ENCODE measurements at regions not wholly inside any gene's neighbourhood (a gene's known extent, or its start where the extent isn't known, plus 50 kb on each side); places are given as distances from the start of the nearest gene placed in this dataset.
"Not testable (repeated sequence)": the region's sequence is repeated elsewhere in the genome, so short reads cannot be mapped to it uniquely, and the experiment has no call there.

GRCh38 chr2:11997142-11997541, 250.7 kb downstream of the LPIN1 start:
- no peak for FAIRE-seq

GRCh38 chr2:11998218-11998617, 251.8 kb downstream of the LPIN1 start:
- no peak for FAIRE-seq

DNA sequence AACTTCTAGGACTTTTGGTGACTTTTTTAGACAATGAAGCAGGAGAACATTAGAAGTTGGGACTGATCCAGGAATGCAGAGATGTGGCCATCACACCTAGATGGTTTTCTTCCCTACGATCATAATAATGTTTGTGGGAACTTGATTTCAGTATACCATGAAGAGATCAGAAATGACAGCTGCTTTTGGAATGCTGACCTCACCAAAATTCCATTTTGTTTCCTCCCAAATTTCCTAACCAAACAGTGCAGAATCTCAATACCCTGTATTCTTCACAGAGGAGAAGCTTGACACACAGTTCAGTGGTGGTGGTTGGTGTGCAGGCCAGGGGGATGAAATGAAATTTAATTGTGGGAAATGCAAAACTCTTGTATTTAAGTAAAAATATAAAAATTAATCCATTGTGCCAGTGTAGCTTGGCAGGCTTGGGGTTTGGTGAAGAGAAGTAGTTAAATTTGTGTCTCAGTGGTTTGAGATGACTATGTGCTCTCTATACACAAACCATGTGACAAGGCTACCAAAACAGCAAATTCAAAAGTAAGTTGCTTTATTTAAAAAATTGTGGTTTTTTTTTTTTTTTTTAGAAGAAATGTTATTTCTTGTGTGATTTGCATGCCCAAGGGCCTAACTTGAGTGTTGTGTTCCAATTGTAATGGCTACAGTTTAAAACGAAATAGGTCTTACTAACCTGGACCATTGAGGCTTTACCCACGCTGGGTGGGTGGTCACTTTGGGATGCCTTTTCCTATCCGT, 252.4 kb downstream of the LPIN1 start:
- no peak for FAIRE-seq

GRCh38 chr2:12001621-12002020, 255.2 kb downstream of the LPIN1 start:
- no peak for FAIRE-seq

- FAIRE-seq = no peak
Measured at GRCh38 chr2:12002215-12002614, 255.8 kb downstream of the LPIN1 start.

DNA sequence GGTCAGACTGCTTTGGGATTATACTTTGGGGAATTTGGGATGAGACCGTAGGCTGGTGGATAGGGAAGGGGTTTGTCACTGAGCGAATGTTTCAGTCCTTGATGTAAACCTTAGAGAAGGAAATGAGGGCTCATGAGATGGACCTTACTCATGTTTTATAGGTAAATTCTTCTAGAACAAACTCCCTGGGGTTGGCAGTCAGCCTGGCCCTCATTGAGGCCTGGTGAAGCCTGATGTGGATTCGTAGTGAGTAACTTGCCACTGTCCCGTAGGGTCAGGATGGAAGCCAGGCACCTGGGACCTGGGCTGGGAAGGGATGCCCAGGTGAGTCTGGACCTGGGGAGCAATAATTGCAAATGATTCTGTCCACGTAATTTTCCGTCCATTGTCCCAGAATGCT, 258.3 kb downstream of the LPIN1 start:
- FAIRE-seq = no peak

GRCh38 chr2:12005886-12006681, 259.7 kb downstream of the LPIN1 start:
- peak; percentile 96 for FAIRE-seq

DNA sequence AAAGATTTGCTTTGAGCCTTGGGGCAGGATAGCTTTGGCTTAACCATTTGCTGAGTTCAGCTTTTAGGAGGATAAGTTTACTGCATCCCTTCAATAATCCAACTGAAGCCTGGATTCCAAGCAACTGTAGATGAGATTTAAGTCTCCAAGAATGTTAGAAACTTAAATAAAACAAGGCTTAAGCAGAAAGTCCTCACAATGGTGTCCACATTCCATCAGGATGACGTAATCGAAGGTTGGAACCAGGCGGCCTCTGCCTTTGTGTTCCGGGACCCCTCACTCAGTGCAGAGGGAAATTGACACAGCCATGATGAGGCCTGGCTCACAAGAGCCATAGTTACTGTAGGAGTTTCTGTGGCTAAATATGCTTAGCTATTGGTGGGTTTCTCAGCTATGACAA, 260.4 kb downstream of the LPIN1 start:
- peak; percentile 98 for FAIRE-seq

GRCh38 chr2:12007282-12007681, 260.9 kb downstream of the LPIN1 start:
- no peak for FAIRE-seq

DNA sequence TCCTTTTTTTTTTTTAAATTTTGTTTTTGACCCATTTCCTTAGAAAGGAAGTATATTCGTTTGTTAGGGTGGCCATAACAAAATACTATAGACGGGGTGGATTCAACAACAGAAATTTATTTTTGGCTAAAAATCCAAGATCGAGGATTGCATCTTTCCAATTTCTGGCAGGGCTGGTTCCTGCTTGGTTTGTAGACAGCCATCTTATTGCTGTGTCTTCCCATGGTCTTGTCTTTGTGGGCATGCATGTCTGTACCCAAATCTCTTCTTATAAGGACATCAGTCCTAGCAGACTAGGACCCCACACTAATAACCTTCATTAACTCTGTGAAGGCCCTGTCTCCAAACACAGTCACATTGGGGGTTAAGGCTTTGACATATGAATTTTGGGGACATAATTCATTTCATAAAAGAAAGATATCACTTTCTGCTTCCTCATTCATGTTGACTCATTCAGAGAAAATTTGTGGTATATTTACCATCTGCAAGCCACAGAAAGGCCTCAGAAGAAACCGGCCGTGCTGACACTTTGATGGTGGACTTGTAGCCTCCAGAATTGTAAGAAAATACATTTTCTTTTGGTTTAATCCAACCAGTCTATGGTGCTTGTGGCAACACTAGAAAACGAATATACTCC, 262.1 kb downstream of the LPIN1 start:
- FAIRE-seq = no peak

- FAIRE-seq = no peak
Measured at GRCh38 chr2:12009323-12009905, 263.0 kb downstream of the LPIN1 start.

DNA sequence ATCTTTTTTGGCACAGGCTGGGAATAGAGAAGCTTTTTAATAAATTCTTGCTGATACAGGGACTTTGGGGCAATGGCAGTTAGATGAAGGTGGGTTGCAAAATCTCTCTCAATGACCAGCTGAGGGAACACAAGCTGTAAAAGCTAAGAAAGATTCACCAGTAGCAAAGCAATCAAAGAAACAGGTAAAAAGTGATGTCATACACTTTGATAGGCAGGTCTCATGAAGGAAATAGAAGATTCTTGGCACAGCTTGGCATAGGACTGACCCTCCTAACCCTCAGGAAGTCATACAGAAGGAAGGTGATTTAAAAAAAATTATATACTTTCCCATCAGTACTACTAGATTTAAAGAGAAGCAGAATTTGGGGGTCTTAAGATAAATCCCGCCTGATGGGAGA, 263.6 kb downstream of the LPIN1 start:
- FAIRE-seq = no peak

GRCh38 chr2:12010779-12011178, 264.3 kb downstream of the LPIN1 start:
- no peak for FAIRE-seq

GRCh38 chr2:12014088-12014960, 267.9 kb downstream of the LPIN1 start:
- no peak for FAIRE-seq

DNA sequence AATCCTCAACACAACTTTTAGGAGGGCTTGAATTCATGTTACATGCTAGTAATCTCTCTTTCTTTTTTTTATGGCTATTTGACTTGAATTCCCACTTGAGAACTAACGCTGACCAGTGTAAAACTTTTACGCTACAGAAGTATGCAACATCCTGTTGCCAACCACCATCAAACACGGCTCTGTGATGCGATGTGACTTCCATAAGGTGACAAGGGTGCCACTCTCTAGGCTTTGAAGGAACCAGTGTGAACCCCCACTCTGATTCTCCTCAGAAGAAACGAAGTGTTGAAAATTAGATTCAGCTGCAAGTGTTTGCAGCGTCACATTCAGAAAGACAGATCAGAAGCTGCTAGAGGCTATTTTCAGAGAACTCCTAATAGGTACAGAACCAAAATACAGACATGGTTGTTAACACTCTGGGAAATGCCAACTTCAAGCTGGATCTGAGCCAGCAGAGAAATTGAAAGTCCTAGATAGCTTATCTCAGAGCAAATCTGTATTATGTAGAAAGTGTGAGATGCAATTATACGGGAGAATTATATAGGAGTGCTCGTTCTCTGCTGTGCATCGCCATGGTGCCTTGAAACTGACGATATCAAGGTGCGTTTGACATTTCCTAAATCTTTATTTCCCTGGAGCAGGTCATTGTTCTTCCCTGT, 271.2 kb downstream of the LPIN1 start:
- FAIRE-seq = no peak

DNA sequence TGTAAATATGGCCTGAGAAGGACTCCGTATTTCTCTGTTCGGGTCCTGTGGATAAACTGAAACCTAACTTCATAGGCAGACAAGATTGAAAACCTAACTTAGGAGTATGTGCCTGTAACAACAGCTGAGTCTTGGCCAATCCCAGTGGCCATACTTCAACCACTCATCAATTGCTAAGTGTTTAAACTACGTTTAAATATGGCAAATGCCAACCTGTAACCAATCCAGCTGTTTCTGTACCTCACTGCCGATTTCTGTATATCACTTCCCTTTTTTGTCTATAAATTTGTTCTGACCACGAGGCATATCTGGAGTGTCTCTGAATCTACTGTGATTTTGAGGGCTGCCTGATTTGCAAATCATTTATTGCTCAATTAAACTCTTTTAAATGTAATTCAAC, 272.3 kb downstream of the LPIN1 start:
- not testable (repeated sequence) for FAIRE-seq

DNA sequence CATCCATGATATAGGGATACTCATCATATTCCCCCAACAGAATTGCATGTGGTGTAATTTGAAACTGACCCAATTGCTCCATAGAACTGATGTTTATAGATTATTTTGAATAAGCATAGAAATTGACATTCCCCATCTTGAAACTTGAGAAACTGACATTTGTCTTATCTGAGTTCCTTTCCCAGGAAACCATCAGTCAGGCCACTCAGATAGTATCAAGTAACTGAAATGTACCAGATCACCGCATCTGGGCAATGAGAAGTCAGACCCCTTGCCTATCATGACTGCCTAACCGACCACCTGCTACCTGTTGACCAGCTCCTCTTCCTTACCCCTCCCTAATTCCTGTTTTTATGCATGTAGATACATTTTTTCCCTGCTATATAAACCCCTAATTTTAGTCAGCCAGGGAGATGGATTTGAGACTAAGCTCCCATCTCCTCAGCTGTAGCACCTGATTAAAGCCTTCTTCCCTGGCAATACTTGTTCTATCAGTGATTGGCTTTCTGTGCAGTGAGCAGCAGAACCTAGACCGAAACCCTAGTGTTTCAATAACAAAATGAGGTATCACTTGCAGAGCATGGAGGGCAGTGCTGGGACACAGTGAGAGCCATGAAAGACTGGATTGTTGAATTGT, 274.5 kb downstream of the LPIN1 start:
- no peak for FAIRE-seq

GRCh38 chr2:12024197-12024907, 277.9 kb downstream of the LPIN1 start:
- FAIRE-seq = not testable (repeated sequence)

DNA sequence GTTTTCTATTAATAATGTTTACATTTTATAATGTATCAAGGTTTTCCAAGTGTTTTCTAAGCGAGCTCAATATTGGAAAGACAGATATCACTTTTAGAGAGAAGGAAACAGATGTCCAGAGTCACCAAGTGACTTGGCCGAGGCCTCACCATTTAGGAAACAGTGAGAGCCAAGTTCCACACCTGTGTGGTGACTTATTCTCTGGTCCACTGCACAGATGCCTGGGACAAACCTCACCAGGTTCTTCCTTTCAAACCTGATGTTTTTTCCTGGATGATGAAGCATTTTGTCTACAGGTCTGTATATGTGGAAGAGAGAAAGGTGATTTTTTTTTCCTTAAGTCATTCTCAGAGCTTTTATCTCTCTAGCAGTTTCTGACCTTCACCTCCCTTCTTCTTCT, 280.7 kb downstream of the LPIN1 start:
- no peak for FAIRE-seq

DNA sequence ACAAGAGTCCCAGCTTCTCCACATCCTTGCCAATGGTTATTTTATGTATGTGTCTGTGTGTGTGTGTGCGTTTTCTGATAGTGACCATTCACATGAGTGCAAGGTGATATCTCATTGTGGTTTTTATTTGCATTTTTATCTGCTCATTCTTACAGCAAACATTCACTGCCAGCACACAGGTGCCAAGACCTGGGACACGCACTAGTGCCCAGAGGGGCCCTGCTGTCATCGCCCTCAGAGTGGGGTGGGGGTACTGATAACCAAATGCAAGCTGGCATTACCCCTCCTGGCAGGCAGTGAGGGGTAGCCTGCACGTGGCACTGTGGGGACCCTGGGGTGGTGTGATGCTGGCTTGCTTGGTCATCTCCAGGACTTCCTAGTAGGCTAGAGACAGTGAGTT, 285.4 kb downstream of the LPIN1 start:
- no peak for FAIRE-seq

GRCh38 chr2:12032398-12032797, 286.0 kb downstream of the LPIN1 start:
- no peak for FAIRE-seq
